DMS 273 (cell line): ENCODE measurements at regions not wholly inside any gene's neighbourhood (a gene's known extent, or its start where the extent isn't known, plus 50 kb on each side); places are given as distances from the start of the nearest gene placed in this dataset.
"Not testable (repeated sequence)": the region's sequence is repeated elsewhere in the genome, so short reads cannot be mapped to it uniquely, and the experiment has no call there.

Source experiments
- DNase-seq: peaks from one replicate; lab custom pipeline; 2025; ENCODE audit not compliant: unreplicated experiment; lab: John Stamatoyannopoulos, UW

GRCh38 chr1:229002451-229002960 is 267.2 kb downstream of the RHOU start:
- no peak for DNase-seq

DNA sequence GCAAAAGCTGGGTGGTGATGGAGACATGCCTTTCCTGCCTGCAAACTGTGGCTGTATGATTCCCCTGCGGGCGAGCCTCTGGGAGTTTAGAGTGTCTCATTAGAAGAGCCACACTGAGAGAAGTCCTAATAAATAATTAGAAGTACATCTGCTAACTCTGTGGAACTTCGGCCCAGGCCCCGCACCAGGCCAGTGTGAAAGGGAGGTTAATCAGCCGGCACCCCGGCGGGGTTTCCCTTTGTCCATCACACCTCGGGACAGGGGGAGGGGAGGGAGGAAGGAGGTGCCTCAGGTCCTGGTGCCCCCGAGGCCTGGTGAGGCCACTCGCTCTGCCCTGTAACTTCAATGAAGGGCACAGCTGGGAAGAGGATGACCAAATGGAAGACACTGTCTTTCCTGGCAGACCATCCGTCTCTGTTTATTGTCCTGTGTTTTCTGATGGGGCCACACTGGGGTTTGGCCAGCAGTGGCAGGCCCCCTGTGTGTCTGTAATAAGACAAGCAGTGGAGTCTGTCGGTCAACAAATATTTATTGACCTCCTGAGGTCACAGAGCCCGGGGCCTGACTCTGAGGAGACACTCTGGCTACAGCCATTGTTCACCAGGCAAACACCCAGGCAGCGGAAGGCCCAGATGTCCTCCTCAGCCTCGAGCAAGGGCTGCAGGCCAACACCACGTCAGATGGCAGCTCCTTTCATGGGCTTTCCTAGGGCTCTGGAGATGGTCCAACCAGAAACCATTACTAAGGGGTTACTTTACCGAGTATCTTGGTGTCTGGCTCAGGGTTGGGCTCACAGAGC is 267.5 kb upstream of the RAB4A start:
- peak; percentile 95 for DNase-seq

- DNase-seq, result no peak
Measured at GRCh38 chr1:229004066-229004833, 266.7 kb upstream of the RAB4A start.

GRCh38 chr1:229005097-229005496 is 265.8 kb upstream of the RAB4A start:
- no peak for DNase-seq

- DNase-seq, result no peak
Measured at GRCh38 chr1:229005556-229005955, 265.4 kb upstream of the RAB4A start.

DNA sequence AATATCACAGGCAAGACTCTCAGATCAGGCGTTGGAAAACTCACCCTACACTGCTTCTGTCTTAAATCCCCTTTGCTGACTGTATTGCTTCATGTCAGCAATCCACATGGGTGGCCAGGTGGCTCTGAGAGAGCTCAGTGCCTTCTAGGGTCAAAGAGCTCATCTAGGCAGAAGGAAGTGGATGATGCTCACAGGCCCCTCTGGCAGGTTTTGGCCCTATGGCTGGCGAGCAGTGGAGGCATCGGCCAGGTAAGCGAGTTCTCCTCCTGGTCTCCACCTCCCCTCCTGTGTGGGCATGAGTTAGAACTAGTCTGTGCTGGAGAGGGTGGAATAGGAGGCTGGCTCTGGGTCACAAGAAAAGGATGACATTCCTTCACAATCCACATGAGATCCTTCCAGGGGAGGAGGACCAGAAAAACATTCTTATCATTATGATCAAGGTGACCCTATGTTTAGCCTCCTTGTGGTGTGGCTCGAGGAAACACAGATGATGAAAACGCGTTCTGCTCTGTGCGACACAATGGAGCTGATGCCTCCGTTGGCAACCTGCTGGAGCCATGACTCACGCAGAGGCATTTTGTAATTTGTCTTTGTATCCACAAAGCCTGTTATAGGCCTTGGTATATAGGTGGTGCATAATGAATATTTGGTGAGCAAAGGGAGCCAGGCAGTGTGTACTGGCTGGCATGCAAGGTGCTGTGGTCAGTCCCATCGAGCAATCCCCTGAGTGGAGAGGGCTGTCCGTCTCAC is 264.6 kb upstream of the RAB4A start:
- DNase-seq, result no peak

DNA sequence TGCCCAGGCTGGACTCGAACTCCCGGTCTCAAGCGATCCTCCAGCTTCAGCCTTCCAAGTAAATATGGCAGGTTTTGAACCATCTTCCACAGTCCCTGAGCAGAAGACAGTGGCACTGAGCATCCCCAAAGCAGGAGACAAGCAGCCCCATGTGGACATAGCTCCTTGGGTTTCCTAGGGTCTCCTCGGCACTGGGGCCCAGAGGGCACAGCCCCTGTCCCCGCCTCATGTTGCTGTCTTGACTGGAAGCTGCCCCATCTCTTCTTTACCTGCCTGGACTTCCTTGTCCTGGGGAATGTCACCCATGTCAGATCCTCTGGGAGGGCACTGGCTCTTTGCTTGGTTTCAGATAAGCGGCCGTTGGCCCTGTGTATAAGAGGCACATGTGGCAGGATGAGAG is 263.7 kb upstream of the RAB4A start:
- no peak for DNase-seq

GRCh38 chr1:229007701-229008100 is 263.2 kb upstream of the RAB4A start:
- DNase-seq, result no peak

GRCh38 chr1:229008347-229008746 is 262.6 kb upstream of the RAB4A start:
- not testable (repeated sequence) for DNase-seq

GRCh38 chr1:229011022-229011421 is 259.9 kb upstream of the RAB4A start:
- DNase-seq, result no peak

- DNase-seq, result no peak
Measured at GRCh38 chr1:229012823-229013222, 258.1 kb upstream of the RAB4A start.

- DNase-seq, result no peak
Measured at GRCh38 chr1:229013981-229014380, 256.9 kb upstream of the RAB4A start.

DNA sequence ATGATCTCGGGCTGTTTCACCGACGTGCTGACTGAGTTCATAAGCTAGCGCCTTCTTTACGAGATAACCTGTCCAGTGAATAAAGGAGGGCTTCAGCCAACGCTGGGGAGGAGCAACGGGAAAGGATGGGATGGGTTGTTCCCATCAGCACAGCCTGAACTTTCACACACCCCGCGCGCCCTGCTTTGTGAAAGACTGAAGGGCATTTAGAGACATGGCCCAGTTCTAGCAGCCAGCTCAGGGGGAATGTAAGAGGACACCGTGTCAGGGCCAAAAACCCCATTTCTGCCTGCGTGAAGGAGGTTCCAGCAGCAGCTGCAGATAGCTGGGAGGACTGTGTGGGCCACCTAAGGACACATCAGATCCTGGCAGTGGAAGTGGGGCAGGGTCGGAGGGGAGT is 255.1 kb upstream of the RAB4A start:
- DNase-seq, result no peak

DNA sequence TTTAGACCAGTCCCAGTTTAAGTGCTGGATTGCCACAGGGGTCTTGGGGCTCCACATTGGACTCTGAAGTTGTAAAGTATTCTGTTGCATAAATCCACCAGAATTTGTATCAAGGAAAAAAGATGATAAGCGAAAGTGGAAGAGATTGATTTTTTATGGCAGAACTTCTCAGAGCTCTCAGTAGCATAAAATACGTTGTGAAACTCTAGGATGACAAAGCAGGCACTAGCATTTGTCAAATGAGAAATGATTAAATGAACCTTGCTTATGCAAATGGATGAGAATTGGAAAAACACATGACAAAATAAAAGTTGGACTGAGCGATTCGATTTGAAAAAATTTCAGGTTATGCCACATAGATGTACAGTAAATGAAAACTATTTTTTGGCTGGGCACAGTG is 253.8 kb upstream of the RAB4A start:
- DNase-seq, result no peak

DNA sequence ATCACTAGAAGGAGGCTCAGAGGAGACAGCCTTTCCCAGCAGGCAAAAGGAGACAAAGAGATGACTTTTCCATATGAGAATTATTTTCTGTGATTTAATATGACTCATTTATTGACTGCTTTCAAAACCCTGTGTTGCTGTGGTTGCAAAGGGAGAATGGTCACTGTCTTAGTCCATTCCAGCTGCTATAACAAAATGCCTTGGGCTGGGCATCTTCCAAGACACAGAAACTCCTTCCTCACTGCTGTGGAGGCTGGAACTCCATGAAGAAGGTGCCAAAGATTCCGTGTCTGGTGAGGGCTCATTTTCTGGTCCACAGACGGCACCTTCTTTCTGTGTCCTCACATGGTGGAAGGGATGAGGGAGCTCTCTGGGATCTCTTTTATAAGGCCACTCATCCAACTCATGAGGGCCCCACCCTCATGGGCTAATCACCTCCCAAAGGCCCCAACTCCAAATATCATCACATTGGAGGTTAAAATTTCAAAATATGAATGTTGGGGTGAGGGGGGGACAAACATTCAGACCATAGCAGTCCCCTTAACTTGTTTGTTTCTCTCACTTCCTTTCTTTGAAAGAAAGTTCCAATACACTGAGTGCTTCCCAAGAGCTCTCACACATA is 252.1 kb upstream of the RAB4A start:
- DNase-seq, result no peak

GRCh38 chr1:229019663-229020271 is 251.1 kb upstream of the RAB4A start:
- DNase-seq, result peak; percentile 29

GRCh38 chr1:229021034-229021433 is 249.9 kb upstream of the RAB4A start:
- not testable (repeated sequence) for DNase-seq

- DNase-seq, result peak; percentile 41
Measured at GRCh38 chr1:229022595-229023333, 248.1 kb upstream of the RAB4A start.

DNA sequence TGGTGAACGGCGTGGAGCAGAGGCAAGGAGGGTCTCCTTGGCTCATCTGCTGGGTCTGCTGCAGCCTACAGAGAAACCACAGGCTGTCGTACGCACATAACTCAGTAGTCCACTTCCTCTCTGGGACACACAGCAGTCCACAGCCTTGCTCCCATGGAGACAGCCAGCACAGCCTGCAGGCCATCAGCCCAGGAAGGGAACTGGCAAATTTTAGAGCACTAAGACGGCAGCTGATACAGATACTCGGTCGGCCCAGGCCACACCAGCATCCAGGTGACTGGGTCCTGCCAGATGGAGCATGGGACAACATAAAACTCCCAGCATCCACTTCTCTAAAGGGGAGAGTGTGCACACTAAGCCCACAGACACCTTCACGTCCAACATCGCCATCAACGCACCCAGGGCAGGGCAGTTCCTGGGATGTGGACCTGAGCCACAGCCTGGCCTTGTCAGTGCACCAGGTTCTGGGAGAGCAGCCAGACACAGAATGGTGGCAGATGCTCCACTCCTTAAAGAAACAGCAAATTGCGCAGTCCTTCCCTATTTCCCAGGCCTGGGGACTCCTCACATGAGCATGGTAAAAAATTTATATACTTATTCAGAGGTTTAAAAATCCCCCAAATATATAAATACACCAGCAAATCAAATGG is 247.1 kb upstream of the RAB4A start:
- peak; percentile 48 for DNase-seq
